ENCODE measurements at regions not wholly inside any gene's neighbourhood (a gene's known extent, or its start where the extent isn't known, plus 50 kb on each side); places are given as distances from the start of the nearest gene placed in this dataset.

GRCh38 chr4:177161781-177162180, 147.9 kb upstream of the NEIL3 start:
- no peak overlapping the region for H3K27ac ChIP-seq
- no peaks in the 10 kb centered on the region for H3K4me1 ChIP-seq
- intact Hi-C loops (cut with DNase I): no loop called here
- TF ChIP-seq CTCF (IDR thresholded peaks at IDR 0.05): no peak
- H3K36me3 ChIP-seq: no peaks in the 10 kb centered on the region
- no peak overlapping the region for H3K4me3 ChIP-seq
- ATAC-seq: no peak
- no peak for DNase-seq
- no peaks in the 10 kb centered on the region for H3K9me3 ChIP-seq
- no peaks in the 10 kb centered on the region for H3K27me3 ChIP-seq

- Histone ChIP-seq H3K9me3 (no peaks in the 10 kb centered on the region), H3K36me3 (no peaks in the 10 kb centered on the region), H3K4me3 (no peak overlapping the region), H3K27ac (no peak overlapping the region), H3K4me1 (no peaks in the 10 kb centered on the region), H3K27me3 (no peaks in the 10 kb centered on the region)
- intact Hi-C loops (cut with DNase I): no loop called here
- no peak for DNase-seq
- no peak for TF ChIP-seq CTCF (IDR thresholded peaks at IDR 0.05)
- no peak for ATAC-seq
Observed at GRCh38 chr4:177163532-177163931, 146.1 kb upstream of the NEIL3 start.

GRCh38 chr4:177171588-177171987, 138.1 kb upstream of the NEIL3 start:
- H3K9me3 ChIP-seq: peaks cover 4% of the 10 kb centered on the region
- no peaks in the 10 kb centered on the region for H3K27me3 ChIP-seq
- H3K27ac ChIP-seq: no peak overlapping the region
- DNase-seq (no peak), ATAC-seq (no peak)
- no peak overlapping the region for H3K4me3 ChIP-seq
- TF ChIP-seq CTCF (IDR thresholded peaks at IDR 0.05): no peak
- no peaks in the 10 kb centered on the region for H3K36me3 ChIP-seq
- H3K4me1 ChIP-seq: no peaks in the 10 kb centered on the region
- intact Hi-C loops (cut with DNase I): no loop called here

GRCh38 chr4:177175473-177175872, 134.2 kb upstream of the NEIL3 start:
- intact Hi-C loops (cut with DNase I): no loop called here
- Histone ChIP-seq H3K9me3 (peaks cover 4% of the 10 kb centered on the region), H3K27ac (no peak overlapping the region), H3K36me3 (no peaks in the 10 kb centered on the region), H3K27me3 (no peaks in the 10 kb centered on the region), H3K4me1 (no peaks in the 10 kb centered on the region), H3K4me3 (no peak overlapping the region)
- DNase-seq (no peak), ATAC-seq (no peak)
- TF ChIP-seq CTCF (IDR thresholded peaks at IDR 0.05): no peak

GRCh38 chr4:177177541-177178081, 132.1 kb upstream of the NEIL3 start:
- no peak overlapping the region for H3K4me3 ChIP-seq
- H3K27ac ChIP-seq: no peak overlapping the region
- peaks cover 6% of the 10 kb centered on the region for H3K4me1 ChIP-seq
- intact Hi-C loops (cut with DNase I): no loop called here
- DNase-seq (no peak), ATAC-seq (no peak)
- H3K27me3 ChIP-seq: no peaks in the 10 kb centered on the region
- H3K36me3 ChIP-seq: no peaks in the 10 kb centered on the region
- TF ChIP-seq CTCF (IDR thresholded peaks at IDR 0.05): no peak
- H3K9me3 ChIP-seq: no peaks in the 10 kb centered on the region

GRCh38 chr4:177178246-177178645, 131.4 kb upstream of the NEIL3 start:
- Histone ChIP-seq H3K9me3 (no peaks in the 10 kb centered on the region), H3K27ac (no peak overlapping the region), H3K27me3 (no peaks in the 10 kb centered on the region), H3K36me3 (no peaks in the 10 kb centered on the region), H3K4me3 (no peak overlapping the region), H3K4me1 (peaks cover 6% of the 10 kb centered on the region)
- TF ChIP-seq CTCF (IDR thresholded peaks at IDR 0.05): no peak
- DNase-seq (no peak), ATAC-seq (no peak)
- intact Hi-C loops (cut with DNase I): no loop called here

All from upper lobe of right lung (tissue), 1 donor.